Colonic mucosa (tissue), 4 donors: ENCODE measurements at regions not wholly inside any gene's neighbourhood (a gene's known extent, or its start where the extent isn't known, plus 50 kb on each side); places are given as distances from the start of the nearest gene placed in this dataset.
"Not testable (repeated sequence)": the region's sequence is repeated elsewhere in the genome, so short reads cannot be mapped to it uniquely, and the experiment has no call there.

ENCODE experiments used
- DNase-seq: peaks from one replicate; pipeline ENCODE4 v3.0.0-alpha.2; 2020
- H3K27ac ChIP-seq: fragments of 200-600 bp; one replicate; pipeline ENCODE4 v1.8.0; 2021
- H3K27me3 ChIP-seq: fragments of 200-600 bp; one replicate; pipeline ENCODE4 v1.8.0; 2021
- H3K36me3 ChIP-seq: fragments of 200-600 bp; one replicate; pipeline ENCODE4 v1.8.0; 2021
- H3K4me1 ChIP-seq: fragments of 200-600 bp; one replicate; pipeline ENCODE4 v1.8.0; 2021; ENCODE audit warnings: mild to moderate bottlenecking
- H3K4me3 ChIP-seq: fragments of 200-600 bp; one replicate; pipeline ENCODE4 v1.8.0; 2021
- H3K9ac ChIP-seq, 2 donors: one replicate each; pipeline ENCODE4 v1.7.0; 2013; ENCODE audit warnings: control low read depth in 2 of 2, low read depth in 2 of 2, low read length in 2 of 2
- H3K9me3 ChIP-seq: fragments of 200-600 bp; one replicate; pipeline ENCODE4 v1.8.0; 2021
- CTCF ChIP-seq: fragments of 200-600 bp; IDR thresholded peaks from one replicate; pipeline ENCODE4 v1.8.0; 2022; ENCODE audit warnings: antibody characterized with exemption, mild to moderate bottlenecking
- intact Hi-C: fragments of 100-400 bp; cut with DNase I; formaldehyde crosslinking; loops from one replicate; pipeline ENCODE4 v1.14.1; 2022
- donor health status: healthy.
- donor health status: DM: no; HTN: no; CAD: no.
- donor health status: DM: no; HTN: no; CAD: no.

- DNase-seq, result no peak
- no peaks in the 10 kb centered on the region for H3K27me3 ChIP-seq
- no peak overlapping the region for H3K4me3 ChIP-seq
- no peak overlapping the region for H3K9ac ChIP-seq
- H3K27ac ChIP-seq, result no peak overlapping the region
- no peaks in the 10 kb centered on the region for H3K36me3 ChIP-seq
- intact Hi-C loops, result no loop called here
- no peaks in the 10 kb centered on the region for H3K9me3 ChIP-seq
- no peak for TF ChIP-seq CTCF
- H3K4me1 ChIP-seq, result no peaks in the 10 kb centered on the region
Measured at GRCh38 chr14:105632010-105632409, 105.6 kb downstream of the TMEM121 start.

- H3K4me1 ChIP-seq, H3K36me3 ChIP-seq, intact Hi-C loops, H3K27ac ChIP-seq, H3K9ac ChIP-seq, H3K9me3 ChIP-seq, DNase-seq, H3K4me3 ChIP-seq, H3K27me3 ChIP-seq: not testable (repeated sequence)
Measured at GRCh38 chr14:105633596-105633995, 107.2 kb downstream of the TMEM121 start.

GRCh38 chr14:105635560-105635959, 109.2 kb downstream of the TMEM121 start:
- Histone ChIP-seq H3K27me3 (no peaks in the 10 kb centered on the region), H3K27ac (no peak overlapping the region), H3K4me3 (no peak overlapping the region), H3K4me1 (no peaks in the 10 kb centered on the region), H3K9ac (no peak overlapping the region), H3K36me3 (no peaks in the 10 kb centered on the region), H3K9me3 (no peaks in the 10 kb centered on the region)
- DNase-seq, result no peak
- intact Hi-C loops, result no loop called here
- TF ChIP-seq CTCF, result no peak

GRCh38 chr14:105636021-105636420, 109.6 kb downstream of the TMEM121 start:
- intact Hi-C loops, H3K27me3 ChIP-seq, H3K36me3 ChIP-seq, DNase-seq, H3K27ac ChIP-seq, H3K9ac ChIP-seq, H3K9me3 ChIP-seq, H3K4me1 ChIP-seq, H3K4me3 ChIP-seq: not testable (repeated sequence)

GRCh38 chr14:105636935-105637334, 110.6 kb downstream of the TMEM121 start:
- Histone ChIP-seq H3K9me3 (no peaks in the 10 kb centered on the region), H3K4me1 (no peaks in the 10 kb centered on the region), H3K27me3 (no peaks in the 10 kb centered on the region), H3K9ac (no peak overlapping the region), H3K36me3 (no peaks in the 10 kb centered on the region), H3K27ac (no peak overlapping the region), H3K4me3 (no peak overlapping the region)
- intact Hi-C loops, result no loop called here
- no peak for DNase-seq
- TF ChIP-seq CTCF, result no peak

GRCh38 chr14:105637345-105637744, 111.0 kb downstream of the TMEM121 start:
- H3K9ac ChIP-seq, DNase-seq, H3K36me3 ChIP-seq, intact Hi-C loops, H3K4me3 ChIP-seq, H3K9me3 ChIP-seq, H3K4me1 ChIP-seq, H3K27ac ChIP-seq, H3K27me3 ChIP-seq: not testable (repeated sequence)

GRCh38 chr14:105639969-105640931, 113.9 kb downstream of the TMEM121 start:
- H3K36me3 ChIP-seq, H3K4me1 ChIP-seq, H3K27ac ChIP-seq, DNase-seq, H3K4me3 ChIP-seq, H3K27me3 ChIP-seq, H3K9ac ChIP-seq, intact Hi-C loops, H3K9me3 ChIP-seq: not testable (repeated sequence)
